ENCODE measurements at regions not wholly inside any gene's neighbourhood (a gene's known extent, or its start where the extent isn't known, plus 50 kb on each side); places are given as distances from the start of the nearest gene placed in this dataset.

DNA sequence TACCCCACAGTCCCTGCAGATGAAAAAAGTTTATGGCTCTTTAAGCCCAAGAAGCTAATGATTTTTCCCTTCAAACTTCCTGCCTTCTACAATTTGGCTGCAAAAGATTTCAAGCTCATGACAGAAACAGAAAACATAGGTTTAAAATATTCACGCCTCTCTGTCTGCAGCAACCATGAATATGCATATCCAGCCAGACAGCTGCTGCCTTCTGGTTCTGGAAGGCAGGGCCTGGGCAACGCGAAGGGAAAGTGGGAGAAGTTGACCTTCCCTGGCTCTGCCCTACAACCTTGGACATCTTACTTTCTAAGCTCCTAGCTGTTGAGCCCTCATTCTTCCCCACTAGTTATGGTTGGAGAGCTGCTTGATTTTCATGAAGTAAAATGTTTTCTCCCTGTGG, 64.8 kb upstream of the CLINT1 start (continued):
- TF ChIP-seq, protein P1, sequence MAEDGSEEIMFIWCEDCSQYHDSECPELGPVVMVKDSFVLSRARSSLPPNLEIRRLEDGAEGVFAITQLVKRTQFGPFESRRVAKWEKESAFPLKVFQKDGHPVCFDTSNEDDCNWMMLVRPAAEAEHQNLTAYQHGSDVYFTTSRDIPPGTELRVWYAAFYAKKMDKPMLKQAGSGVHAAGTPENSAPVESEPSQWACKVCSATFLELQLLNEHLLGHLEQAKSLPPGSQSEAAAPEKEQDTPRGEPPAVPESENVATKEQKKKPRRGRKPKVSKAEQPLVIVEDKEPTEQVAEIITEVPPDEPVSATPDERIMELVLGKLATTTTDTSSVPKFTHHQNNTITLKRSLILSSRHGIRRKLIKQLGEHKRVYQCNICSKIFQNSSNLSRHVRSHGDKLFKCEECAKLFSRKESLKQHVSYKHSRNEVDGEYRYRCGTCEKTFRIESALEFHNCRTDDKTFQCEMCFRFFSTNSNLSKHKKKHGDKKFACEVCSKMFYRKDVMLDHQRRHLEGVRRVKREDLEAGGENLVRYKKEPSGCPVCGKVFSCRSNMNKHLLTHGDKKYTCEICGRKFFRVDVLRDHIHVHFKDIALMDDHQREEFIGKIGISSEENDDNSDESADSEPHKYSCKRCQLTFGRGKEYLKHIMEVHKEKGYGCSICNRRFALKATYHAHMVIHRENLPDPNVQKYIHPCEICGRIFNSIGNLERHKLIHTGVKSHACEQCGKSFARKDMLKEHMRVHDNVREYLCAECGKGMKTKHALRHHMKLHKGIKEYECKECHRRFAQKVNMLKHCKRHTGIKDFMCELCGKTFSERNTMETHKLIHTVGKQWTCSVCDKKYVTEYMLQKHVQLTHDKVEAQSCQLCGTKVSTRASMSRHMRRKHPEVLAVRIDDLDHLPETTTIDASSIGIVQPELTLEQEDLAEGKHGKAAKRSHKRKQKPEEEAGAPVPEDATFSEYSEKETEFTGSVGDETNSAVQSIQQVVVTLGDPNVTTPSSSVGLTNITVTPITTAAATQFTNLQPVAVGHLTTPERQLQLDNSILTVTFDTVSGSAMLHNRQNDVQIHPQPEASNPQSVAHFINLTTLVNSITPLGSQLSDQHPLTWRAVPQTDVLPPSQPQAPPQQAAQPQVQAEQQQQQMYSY (CRISPR knock-in tag; IDR thresholded peaks at IDR 0.05): no peak

DNA sequence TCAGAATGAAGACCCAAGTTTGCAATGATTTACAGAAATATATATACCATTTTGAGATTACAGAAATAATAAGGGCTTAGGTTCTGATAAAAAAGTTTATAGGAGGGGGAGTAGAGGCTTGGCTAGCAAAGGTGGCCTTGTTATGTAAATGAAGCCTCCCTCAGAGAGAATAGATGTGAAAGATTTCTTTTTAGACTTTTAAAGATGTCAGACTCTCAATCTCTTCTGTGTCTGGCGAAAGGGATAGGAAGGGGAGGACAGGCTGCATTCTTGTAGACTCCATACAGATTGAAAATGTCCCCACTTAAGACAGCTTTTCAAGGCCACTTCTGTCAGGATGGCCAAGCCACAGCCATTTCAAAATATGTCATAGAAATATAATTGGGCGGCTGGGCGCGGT, 63.1 kb upstream of the CLINT1 start:
- peaks cover 76% of the 10 kb centered on the region for H3K4me1 Mint-ChIP-seq
- no peaks in the 10 kb centered on the region for H3K36me3 Mint-ChIP-seq
- CTCF ChIA-PET: no interaction called here
- ATAC-seq: no peak
- peaks cover 3% of the 10 kb centered on the region; the same call in 1 of the 2 replicates for H3K27me3 Mint-ChIP-seq (ENCODE audit: low read depth)
- TF ChIP-seq SMAD4 (CRISPR knock-in tag; IDR thresholded peaks at IDR 0.05) (no peak), TP53 (CRISPR knock-in tag; IDR thresholded peaks at IDR 0.05) (no peak), GRHL2 (CRISPR knock-in tag; IDR thresholded peaks at IDR 0.05; ENCODE audit: insufficient replicate concordance, severe bottlenecking) (no peak)
- TF ChIP-seq, protein P2, sequence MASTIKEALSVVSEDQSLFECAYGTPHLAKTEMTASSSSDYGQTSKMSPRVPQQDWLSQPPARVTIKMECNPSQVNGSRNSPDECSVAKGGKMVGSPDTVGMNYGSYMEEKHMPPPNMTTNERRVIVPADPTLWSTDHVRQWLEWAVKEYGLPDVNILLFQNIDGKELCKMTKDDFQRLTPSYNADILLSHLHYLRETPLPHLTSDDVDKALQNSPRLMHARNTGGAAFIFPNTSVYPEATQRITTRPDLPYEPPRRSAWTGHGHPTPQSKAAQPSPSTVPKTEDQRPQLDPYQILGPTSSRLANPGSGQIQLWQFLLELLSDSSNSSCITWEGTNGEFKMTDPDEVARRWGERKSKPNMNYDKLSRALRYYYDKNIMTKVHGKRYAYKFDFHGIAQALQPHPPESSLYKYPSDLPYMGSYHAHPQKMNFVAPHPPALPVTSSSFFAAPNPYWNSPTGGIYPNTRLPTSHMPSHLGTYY (CRISPR knock-in tag; IDR thresholded peaks at IDR 0.05): no peak
- H3K27ac Mint-ChIP-seq: no peak overlapping the region
- POLR2A ChIA-PET: no interaction called here
- H3K4me3 Mint-ChIP-seq: no peak overlapping the region
- no peak for DNase-seq (ENCODE audit: low spot score)
- no peaks in the 10 kb centered on the region for H3K9me3 Mint-ChIP-seq

DNA sequence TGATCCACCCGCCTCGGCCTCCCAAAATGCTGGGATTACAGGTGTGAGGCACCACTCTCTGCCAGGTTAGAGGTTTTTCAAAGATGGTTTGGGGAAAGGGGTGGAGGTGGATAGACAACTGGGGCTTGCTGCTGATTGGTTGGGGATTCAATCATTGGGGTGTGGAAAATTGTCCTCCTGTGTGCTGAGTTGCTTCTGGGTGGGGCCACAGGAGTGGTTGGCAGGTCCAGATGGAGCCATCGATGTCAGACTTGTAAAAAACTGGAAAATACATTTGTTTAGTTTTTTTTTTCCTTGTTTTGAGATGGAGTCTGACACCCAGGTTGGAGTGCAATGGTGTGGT, 61.9 kb upstream of the CLINT1 start:
- TF ChIP-seq ATF1 (CRISPR knock-in tag; IDR thresholded peaks at IDR 0.05) (no peak), TEAD1 (CRISPR knock-in tag; IDR thresholded peaks at IDR 0.05) (no peak), NR2C2 (CRISPR knock-in tag; IDR thresholded peaks at IDR 0.05) (no peak), SOX15 (CRISPR knock-in tag; IDR thresholded peaks at IDR 0.05) (no peak), NFATC4 (CRISPR knock-in tag; IDR thresholded peaks at IDR 0.05) (no peak), SMAD4 (CRISPR knock-in tag; IDR thresholded peaks at IDR 0.05) (no peak)
- Mint-ChIP-seq H3K9me3 (no peaks in the 10 kb centered on the region), H3K4me3 (no peak overlapping the region), H3K27me3 (ENCODE audit: low read depth) (no peaks in the 10 kb centered on the region), H3K4me1 (peaks cover 64% of the 10 kb centered on the region), H3K27ac (no peak overlapping the region), H3K36me3 (no peaks in the 10 kb centered on the region)
- POLR2A ChIA-PET: no interaction called here
- DNase-seq (ENCODE audit: low spot score): no peak
- ATAC-seq: no peak
- CTCF ChIA-PET: interaction anchor here (1.2 to 2.0 kb wide), 3 partner anchors 28 to 66 kb away, joined by 3 to 6 read pairs (median 3); no protein-coding TSS in a partner anchor

DNA sequence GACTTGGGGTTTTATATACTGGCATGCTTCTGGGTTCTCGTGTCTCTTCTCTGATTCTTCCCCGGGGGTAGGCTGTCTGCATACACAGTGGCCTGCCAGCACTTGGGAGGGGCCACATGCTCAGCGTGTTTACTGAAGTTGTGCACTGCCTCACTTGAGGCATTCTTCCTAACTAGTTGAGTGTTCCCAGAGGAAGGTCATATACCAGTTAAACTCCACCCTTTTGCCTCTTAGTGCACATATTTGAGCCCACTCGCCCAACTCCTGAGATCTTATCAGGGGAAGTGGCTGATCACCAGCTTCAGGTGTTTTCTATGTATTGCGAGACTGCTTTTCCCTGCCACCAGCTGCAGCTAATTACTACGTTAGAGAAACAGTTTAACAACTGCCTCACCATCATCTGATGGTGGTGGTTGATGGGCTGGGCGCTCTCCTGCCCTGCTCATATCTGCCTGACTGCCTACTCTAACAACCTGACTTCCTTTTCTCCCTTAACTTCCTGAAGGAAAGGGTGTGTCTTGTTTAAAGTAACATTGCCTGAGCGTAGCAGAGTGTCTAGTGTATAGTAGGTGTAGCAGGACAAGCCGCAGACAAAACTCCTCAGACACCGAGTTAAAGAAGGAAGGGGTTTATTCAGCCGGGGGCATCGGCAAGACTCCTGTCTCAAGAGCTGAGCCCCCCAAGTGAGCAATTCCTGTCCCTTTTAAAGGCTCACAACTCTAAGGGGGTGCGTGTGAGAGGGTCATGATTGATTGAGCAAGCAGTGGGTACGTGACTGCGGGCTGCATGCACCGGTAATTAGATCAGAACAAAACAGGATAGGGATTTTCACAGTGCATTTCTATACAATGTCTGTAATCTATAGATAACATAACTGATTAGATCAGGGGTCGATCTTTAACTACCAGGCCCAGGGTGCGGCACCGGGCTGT, 60.1 kb upstream of the CLINT1 start:
- DNase-seq (ENCODE audit: low spot score) (no peak), ATAC-seq (no peak)
- Mint-ChIP-seq H3K9me3 (no peaks in the 10 kb centered on the region), H3K27me3 (ENCODE audit: low read depth) (no peaks in the 10 kb centered on the region), H3K36me3 (no peaks in the 10 kb centered on the region), H3K4me1 (peaks cover 52% of the 10 kb centered on the region), H3K4me3 (no peak overlapping the region), H3K27ac (no peak overlapping the region; the same call in 1 of the 2 replicates)
- CTCF ChIA-PET: interaction anchor here (1.1 to 4.5 kb wide), 9 partner anchors 8 to 175 kb away, joined by 3 to 22 read pairs (median 5); partner anchors contain the start of gene LSM11
- TF ChIP-seq, protein P3, sequence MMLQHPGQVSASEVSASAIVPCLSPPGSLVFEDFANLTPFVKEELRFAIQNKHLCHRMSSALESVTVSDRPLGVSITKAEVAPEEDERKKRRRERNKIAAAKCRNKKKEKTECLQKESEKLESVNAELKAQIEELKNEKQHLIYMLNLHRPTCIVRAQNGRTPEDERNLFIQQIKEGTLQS (CRISPR knock-in tag; conservative IDR thresholded peaks at IDR 0.05): no peak
- TF ChIP-seq NR1H2 (CRISPR knock-in tag; IDR thresholded peaks at IDR 0.05) (no peak), ZNF671 (CRISPR knock-in tag; IDR thresholded peaks at IDR 0.05) (no peak), EMX1 (CRISPR knock-in tag; IDR thresholded peaks at IDR 0.05) (no peak)
- POLR2A ChIA-PET: no interaction called here

All from WTC11 (cell line).